ENCODE measurements at regions not wholly inside any gene's neighbourhood (a gene's known extent, or its start where the extent isn't known, plus 50 kb on each side); places are given as distances from the start of the nearest gene placed in this dataset.

- H3K4me1 Mint-ChIP-seq (ENCODE audit: low read depth), result no peaks in the 10 kb centered on the region
- H3K27ac Mint-ChIP-seq, result no peak overlapping the region
- no peaks in the 10 kb centered on the region for H3K36me3 Mint-ChIP-seq (ENCODE audit: low read depth)
- ChIA-PET POLR2A (no interaction called here), CTCF (interaction anchor here (1.0 kb wide), 1 partner anchor 112 kb away, joined by 3 read pairs; no protein-coding TSS in a partner anchor)
- intact Hi-C loops (cut with micrococcal nuclease), result no loop called here
- H3K27me3 Mint-ChIP-seq, result peaks cover 4% of the 10 kb centered on the region
- H3K4me3 Mint-ChIP-seq, result no peak overlapping the region
- ATAC-seq (no peak), DNase-seq (no peak)
- no peaks in the 10 kb centered on the region for H3K9me3 Mint-ChIP-seq
- TF ChIP-seq, protein P1, sequence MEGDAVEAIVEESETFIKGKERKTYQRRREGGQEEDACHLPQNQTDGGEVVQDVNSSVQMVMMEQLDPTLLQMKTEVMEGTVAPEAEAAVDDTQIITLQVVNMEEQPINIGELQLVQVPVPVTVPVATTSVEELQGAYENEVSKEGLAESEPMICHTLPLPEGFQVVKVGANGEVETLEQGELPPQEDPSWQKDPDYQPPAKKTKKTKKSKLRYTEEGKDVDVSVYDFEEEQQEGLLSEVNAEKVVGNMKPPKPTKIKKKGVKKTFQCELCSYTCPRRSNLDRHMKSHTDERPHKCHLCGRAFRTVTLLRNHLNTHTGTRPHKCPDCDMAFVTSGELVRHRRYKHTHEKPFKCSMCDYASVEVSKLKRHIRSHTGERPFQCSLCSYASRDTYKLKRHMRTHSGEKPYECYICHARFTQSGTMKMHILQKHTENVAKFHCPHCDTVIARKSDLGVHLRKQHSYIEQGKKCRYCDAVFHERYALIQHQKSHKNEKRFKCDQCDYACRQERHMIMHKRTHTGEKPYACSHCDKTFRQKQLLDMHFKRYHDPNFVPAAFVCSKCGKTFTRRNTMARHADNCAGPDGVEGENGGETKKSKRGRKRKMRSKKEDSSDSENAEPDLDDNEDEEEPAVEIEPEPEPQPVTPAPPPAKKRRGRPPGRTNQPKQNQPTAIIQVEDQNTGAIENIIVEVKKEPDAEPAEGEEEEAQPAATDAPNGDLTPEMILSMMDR (IDR thresholded peaks at IDR 0.05), result no peak
These were observed 230.4 kb downstream of the DTHD1 start for GRCh38 chr4:36511785-36512184.

DNA sequence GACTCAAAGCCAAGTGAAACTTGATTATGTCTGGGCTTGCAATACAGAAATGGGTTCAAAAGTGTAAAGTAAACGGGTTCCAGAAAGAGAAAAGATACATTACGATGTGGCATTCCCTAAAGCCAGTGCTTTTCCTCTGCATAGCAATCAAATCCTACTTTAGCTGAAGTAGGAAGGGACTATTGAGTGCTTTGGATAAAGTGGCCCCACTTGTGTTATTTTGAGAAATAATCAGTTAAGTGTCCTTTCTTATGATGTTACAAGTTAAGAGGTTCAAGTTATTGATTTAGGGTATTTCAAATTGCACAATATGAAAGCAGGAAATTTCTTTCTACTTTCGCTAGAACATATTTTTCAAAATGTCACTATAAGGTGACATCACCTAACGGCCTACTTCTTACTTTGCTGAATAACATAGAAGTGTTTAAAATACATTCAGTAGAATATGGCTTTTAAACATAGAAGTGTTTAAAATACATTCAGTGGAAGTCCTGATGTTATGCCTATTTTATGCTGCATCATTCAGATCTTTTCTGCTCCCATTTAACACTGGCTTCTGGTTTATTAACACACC, 235.2 kb downstream of the DTHD1 start:
- Mint-ChIP-seq H3K9me3 (peaks cover 3% of the 10 kb centered on the region), H3K27ac (no peak overlapping the region), H3K4me1 (ENCODE audit: low read depth) (no peaks in the 10 kb centered on the region), H3K27me3 (peaks cover 2% of the 10 kb centered on the region), H3K4me3 (no peak overlapping the region), H3K36me3 (ENCODE audit: low read depth) (no peaks in the 10 kb centered on the region)
- DNase-seq (no peak), ATAC-seq (no peak)
- intact Hi-C loops (cut with micrococcal nuclease), result no loop called here
- TF ChIP-seq, protein P1 (IDR thresholded peaks at IDR 0.05), result no peak
- ChIA-PET POLR2A (no interaction called here), CTCF (no interaction called here)

DNA sequence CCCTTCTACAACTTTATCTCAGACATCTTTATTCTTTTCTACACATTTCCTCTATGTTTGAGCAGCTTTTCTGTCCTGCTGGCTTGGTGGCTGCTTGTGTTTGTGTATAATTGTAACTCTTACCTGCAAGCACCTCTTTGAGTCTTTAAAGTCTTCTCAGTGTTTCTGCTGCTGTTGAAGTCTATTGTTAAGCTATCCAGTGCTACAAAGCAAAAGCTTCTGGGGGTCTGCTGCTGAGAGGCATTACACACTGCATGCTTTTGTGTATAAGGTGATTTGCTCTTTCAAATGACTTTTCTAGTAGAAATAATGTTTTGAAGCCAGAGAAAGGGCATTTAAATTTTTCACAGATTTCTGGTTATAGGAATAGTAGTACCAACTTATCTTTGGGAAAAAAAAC, 241.8 kb downstream of the DTHD1 start:
- no peak for DNase-seq
- ATAC-seq, result no peak
- TF ChIP-seq, protein P1 (IDR thresholded peaks at IDR 0.05), result no peak
- H3K36me3 Mint-ChIP-seq (ENCODE audit: low read depth), result peaks cover 1% of the 10 kb centered on the region
- POLR2A ChIA-PET, result no interaction called here
- intact Hi-C loops (cut with micrococcal nuclease), result no loop called here
- H3K27me3 Mint-ChIP-seq, result no peaks in the 10 kb centered on the region
- H3K9me3 Mint-ChIP-seq, result peaks cover 9% of the 10 kb centered on the region
- no peak overlapping the region for H3K4me3 Mint-ChIP-seq
- no peak overlapping the region for H3K27ac Mint-ChIP-seq
- H3K4me1 Mint-ChIP-seq (ENCODE audit: low read depth), result no peaks in the 10 kb centered on the region
- CTCF ChIA-PET, result no interaction called here

DNA sequence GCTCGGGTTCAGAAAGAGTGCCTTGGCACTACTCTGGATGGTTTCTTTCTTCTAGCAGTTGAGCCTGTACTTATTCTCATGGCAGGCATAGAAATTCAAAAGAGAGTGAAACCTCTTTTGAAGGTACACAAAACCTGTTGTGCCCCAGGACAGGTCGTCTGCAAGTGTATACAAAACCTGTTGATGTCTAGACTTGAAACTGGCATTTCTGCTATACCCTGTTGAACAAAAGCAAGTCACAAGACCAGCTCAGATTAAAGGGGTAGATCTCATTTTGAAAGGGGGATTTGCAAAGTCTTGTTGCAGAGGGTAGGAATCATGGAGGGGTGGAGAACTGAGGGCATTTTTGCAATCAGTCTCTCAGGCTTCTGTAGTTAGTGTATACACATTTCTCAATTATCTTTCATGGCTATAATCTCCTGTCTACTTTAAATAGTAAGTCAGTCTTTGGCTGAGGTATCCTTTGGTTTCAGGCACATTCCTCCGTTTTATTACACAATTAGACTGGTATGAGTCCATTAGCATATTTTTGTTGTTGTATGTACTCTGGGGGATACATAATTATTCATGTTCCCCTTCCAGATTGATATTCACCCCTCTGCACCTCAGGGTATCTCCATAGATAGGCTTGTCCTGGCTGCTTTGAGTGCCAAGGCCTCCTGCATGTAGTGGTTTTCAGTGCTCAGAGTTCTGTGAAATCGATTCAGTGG, 251.4 kb downstream of the DTHD1 start:
- Mint-ChIP-seq H3K4me1 (ENCODE audit: low read depth) (no peaks in the 10 kb centered on the region), H3K27me3 (no peaks in the 10 kb centered on the region), H3K36me3 (ENCODE audit: low read depth) (peaks cover 1% of the 10 kb centered on the region), H3K27ac (no peak overlapping the region), H3K4me3 (no peak overlapping the region), H3K9me3 (peaks cover 18% of the 10 kb centered on the region)
- ATAC-seq (no peak), DNase-seq (no peak)
- POLR2A ChIA-PET, result no interaction called here
- CTCF ChIA-PET, result no interaction called here
- intact Hi-C loops (cut with micrococcal nuclease), result no loop called here
- TF ChIP-seq, protein P1 (IDR thresholded peaks at IDR 0.05), result no peak

GRCh38 chr4:36533944-36534343, 252.5 kb downstream of the DTHD1 start:
- H3K4me1 Mint-ChIP-seq (ENCODE audit: low read depth), result no peaks in the 10 kb centered on the region

More at GRCh38 chr4:36533944-36534343, 252.5 kb downstream of the DTHD1 start:
- H3K4me3 Mint-ChIP-seq, result no peak overlapping the region
- intact Hi-C loops (cut with micrococcal nuclease), result no loop called here
- H3K36me3 Mint-ChIP-seq (ENCODE audit: low read depth), result no peaks in the 10 kb centered on the region
- POLR2A ChIA-PET, result no interaction called here
- H3K27me3 Mint-ChIP-seq, result peaks cover 1% of the 10 kb centered on the region
- peaks cover 6% of the 10 kb centered on the region for H3K9me3 Mint-ChIP-seq
- H3K27ac Mint-ChIP-seq, result no peak overlapping the region
- CTCF ChIA-PET, result no interaction called here
- TF ChIP-seq, protein P1 (IDR thresholded peaks at IDR 0.05), result no peak
- DNase-seq (no peak), ATAC-seq (no peak)
